ENCODE measurements at regions not wholly inside any gene's neighbourhood (a gene's known extent, or its start where the extent isn't known, plus 50 kb on each side); places are given as distances from the start of the nearest gene placed in this dataset.

GRCh38 chr5:123906698-123907295, 394.8 kb downstream of the CSNK1G3 start:
- DNase-seq, result no peak

- no peak for DNase-seq
Measured at GRCh38 chr5:123885081-123885480, 373.1 kb downstream of the CSNK1G3 start.

- DNase-seq, result no peak
Measured at GRCh38 chr5:123882965-123883345, 371.0 kb downstream of the CSNK1G3 start.

- no peak for DNase-seq
Measured at GRCh38 chr5:123882319-123882964, 370.5 kb downstream of the CSNK1G3 start.

- no peak for DNase-seq
Measured at GRCh38 chr5:123881759-123882244, 369.8 kb downstream of the CSNK1G3 start.

DNA sequence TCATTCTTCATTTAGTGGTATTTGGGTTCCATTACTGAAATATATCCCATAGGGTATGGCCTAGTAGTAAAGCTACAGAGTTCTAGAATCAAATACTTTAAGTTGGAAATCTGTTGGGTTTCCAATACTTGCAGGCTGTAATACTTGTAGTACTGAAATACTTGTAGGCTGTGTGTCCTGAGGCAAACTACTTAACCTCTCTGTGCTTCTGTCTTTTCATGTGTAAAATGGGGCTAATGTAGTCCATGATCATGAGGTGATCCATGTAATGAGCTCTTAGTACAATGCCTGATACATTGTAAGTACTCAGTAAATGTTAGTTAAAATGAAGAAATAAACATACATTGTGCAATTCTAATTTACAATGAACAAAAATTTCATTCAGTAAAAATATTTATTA, 368.9 kb downstream of the CSNK1G3 start:
- no peak for DNase-seq

GRCh38 chr5:123879071-123879470, 367.1 kb downstream of the CSNK1G3 start:
- DNase-seq, result no peak

DNA sequence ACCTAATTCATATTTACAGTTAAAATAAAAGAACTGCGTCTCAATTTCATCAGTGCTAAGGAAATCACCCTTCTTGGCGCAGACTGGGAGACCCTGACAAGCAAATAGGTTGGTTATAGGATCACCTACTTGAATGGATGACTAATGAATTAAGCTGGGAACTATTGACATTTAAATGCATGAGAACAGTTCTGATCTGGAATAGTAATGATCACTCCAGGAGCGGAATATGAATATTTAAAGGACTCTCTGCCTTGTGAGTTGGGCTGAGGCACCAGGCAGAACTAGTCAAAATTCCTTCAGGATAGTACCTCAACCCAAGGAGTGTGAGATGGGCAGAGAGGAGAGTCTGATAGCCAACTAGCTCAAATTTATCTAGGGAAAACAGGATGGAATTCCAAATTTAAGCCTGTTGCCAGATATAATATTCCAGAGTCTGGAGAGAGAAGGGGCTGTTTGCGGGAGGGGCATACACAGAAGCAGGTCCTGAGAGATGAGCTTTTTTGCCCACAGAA, 364.4 kb downstream of the CSNK1G3 start:
- DNase-seq, result no peak

DNA sequence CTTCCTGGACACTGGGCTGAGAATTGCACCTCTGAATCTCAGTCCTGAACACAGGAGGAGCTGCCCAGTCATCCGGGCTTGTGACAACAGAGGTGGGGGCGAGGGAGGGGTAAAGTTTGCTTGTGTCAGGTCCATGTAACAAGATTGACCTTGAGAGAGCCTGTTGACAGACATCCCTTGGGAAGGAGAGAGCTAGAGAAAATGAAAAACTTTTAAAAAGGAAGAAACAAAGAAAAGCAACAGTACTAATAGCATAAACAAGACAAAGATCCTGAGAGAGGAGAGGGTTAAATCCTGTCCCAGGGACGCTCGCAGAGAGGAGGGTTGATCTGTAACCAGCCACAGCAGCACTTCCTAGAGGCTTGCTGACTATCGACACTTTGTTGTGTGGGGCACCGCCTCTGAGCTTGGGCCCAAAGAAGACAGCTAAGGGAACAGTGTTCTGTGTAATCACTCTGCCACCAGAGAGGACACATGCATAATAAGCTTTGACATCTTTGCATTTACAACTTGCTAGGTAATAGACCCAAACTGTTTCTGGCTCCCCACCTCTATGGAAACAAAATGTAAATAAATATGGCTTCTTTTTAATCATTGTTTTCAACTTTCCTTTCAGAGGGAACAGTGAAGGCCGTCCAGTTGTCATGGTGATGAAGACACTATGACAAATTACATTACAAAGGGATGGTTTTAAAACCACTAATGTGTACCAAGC, 363.7 kb downstream of the CSNK1G3 start:
- peak; percentile 49 to 70 for DNase-seq

GRCh38 chr5:123874600-123875201, 362.7 kb downstream of the CSNK1G3 start:
- peak; percentile 45 to 99 for DNase-seq

- DNase-seq, result no peak
Measured at GRCh38 chr5:123873846-123874245, 361.9 kb downstream of the CSNK1G3 start.

GRCh38 chr5:123871373-123871772, 359.4 kb downstream of the CSNK1G3 start:
- no peak for DNase-seq

- no peak for DNase-seq
Measured at GRCh38 chr5:123868881-123869280, 356.9 kb downstream of the CSNK1G3 start.

DNA sequence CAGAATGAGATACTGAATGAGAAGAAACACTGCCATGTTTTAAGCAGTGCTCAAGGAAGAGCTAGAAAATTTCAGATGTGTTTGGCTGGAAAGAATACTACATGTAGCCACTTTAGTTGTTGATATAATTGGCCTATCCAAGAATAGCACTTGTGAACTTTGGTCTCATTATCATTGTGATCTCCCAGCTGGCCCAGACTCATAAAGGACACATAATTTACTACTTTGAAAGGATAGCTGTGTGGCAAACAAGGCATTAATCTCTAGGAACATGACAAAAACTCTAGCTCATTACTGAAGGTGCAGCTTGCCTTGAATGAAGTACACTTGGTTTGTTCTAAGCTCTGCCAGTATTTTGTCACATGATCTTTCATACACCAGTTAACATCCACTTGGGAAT, 356.3 kb downstream of the CSNK1G3 start:
- no peak for DNase-seq

GRCh38 chr5:123865641-123866040, 353.7 kb downstream of the CSNK1G3 start:
- no peak for DNase-seq

DNA sequence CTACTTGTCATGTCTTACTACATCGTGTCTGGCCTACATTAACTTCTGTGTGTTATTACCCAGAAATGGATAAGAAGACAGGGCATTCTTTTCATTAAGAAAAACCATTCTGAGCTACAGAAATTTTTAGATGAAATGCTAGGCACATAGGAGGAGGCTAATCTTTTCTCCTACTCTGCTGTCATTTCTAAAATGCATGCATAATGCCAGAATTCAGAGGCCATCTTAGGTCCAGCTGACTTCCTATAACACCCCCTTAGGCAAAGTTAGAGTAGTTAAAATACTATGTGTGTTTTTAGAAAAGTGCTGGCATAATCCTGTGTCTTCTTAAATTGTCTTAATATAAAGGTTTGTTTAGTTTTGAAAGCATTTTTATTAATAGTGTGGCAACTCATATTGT, 352.6 kb downstream of the CSNK1G3 start:
- DNase-seq, result no peak

- DNase-seq, result no peak
Measured at GRCh38 chr5:123858938-123859337, 347.0 kb downstream of the CSNK1G3 start.

DNA sequence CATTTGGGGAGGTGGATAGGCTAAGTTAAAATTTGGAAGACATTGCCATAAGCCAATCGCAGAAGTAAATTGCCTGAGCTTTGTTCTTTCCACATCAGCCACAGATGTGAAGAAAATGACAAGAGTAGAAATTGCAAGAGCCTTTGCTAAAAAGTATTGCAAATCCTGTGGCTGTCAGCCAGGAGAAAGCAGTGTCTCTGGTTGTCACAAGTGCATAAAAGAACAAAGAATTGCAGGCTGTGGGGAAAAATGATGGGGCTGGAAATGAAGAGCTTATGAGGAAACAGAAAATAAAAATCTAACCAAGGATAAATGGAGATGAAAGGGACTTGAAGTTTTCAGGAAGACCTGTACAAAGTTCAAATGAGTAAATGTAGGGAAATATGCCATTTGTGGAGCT, 344.8 kb downstream of the CSNK1G3 start:
- no peak for DNase-seq

- DNase-seq, result no peak
Measured at GRCh38 chr5:123855609-123856008, 343.6 kb downstream of the CSNK1G3 start.

DNA sequence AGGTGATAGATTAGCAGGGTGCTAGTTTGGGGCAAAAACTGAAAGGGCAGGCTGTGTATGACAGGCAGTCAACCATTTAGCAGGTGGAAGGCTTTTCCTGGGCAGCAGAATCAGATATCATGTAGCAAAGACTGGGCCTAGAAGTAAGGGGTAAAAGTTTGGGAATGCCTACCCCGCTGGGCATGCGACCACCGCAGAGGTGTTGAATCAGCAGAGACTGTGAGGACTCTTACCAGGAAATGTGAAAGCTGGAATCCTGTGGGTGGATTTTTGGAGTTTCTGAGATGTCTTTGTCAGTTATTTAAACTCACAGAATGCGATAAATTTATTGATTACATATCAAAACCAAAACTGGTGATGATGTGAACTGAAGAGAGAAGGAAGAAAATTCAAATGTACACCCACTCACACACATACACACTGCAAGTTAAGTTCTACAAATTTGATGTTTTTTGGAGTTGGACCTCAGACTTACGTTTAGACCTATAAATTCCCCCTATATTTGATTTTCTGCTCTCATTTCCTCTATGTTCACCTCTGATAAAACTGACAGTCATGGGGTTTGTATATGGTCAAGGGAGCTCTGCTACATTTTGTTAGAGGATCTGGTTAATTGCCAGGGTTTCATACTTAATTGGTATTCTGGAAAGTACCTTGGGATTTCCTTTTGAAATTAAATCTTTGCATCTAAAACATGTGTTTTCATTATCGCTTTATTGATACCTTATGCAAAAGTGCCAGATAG, 333.6 kb downstream of the CSNK1G3 start:
- no peak for DNase-seq

GRCh38 chr5:123844873-123845272, 332.9 kb downstream of the CSNK1G3 start:
- DNase-seq, result no peak

DNA sequence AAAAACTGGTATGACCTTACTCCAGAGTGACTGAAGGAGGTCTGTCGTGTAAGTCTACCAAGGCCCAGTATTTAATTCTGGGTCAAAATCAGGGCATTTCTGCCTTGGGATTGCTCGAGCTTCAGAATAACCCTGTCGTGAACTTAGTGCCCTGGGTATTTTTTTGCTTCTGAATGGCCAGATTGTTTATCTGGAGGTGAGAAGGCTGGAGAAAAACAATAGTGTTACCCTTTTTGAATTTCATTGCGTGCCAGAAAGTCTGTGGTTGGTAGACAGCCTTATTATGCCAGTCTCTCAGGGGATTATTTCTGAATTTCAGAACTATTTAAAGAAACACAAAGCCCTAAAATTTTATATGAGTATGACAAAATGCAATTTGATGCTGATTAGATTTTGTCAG, 323.4 kb downstream of the CSNK1G3 start:
- no peak for DNase-seq

GRCh38 chr5:123830575-123830974, 318.6 kb downstream of the CSNK1G3 start:
- DNase-seq, result no peak
